22Rv1 (cell line): ENCODE measurements at regions not wholly inside any gene's neighbourhood (a gene's known extent, or its start where the extent isn't known, plus 50 kb on each side); places are given as distances from the start of the nearest gene placed in this dataset.
"Not testable (repeated sequence)": the region's sequence is repeated elsewhere in the genome, so short reads cannot be mapped to it uniquely, and the experiment has no call there.

Experiments
- H3K27ac ChIP-seq: fragments of 450-650 bp; 2 replicates; pipeline ENCODE4 v1.5.1; 2017

GRCh38 chr9:41367301-41367700 lies 178.2 kb upstream of the ZNG1F start:
- H3K27ac ChIP-seq, result not testable (repeated sequence)

GRCh38 chr9:41361790-41362189 lies 172.7 kb upstream of the ZNG1F start:
- not testable (repeated sequence) for H3K27ac ChIP-seq

- H3K27ac ChIP-seq, result peak overlapping the region; percentile 72
Measured at GRCh38 chr9:41359116-41359515, 170.0 kb upstream of the ZNG1F start.

DNA sequence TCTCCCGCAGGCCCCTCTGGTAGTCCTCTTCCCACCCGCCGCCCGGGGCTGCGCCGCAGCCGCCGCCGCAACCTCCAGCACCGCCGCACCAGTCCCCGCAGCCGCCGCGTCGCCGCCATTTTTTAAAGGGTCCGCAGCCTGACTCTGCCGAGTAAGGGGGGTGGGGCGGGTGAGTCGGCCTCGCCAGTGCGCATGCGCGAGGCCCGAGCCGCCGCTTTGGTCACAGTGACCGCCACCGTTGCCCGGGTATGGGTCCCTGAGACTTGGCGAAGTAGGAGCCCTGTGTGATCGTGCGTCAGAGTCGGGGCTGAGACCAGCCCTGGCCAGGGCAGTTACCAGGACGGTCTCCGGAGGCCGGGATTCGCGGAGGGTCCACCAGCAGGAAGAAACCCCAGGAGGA lies 169.6 kb upstream of the ZNG1F start:
- H3K27ac ChIP-seq, result peak overlapping the region; percentile 72

DNA sequence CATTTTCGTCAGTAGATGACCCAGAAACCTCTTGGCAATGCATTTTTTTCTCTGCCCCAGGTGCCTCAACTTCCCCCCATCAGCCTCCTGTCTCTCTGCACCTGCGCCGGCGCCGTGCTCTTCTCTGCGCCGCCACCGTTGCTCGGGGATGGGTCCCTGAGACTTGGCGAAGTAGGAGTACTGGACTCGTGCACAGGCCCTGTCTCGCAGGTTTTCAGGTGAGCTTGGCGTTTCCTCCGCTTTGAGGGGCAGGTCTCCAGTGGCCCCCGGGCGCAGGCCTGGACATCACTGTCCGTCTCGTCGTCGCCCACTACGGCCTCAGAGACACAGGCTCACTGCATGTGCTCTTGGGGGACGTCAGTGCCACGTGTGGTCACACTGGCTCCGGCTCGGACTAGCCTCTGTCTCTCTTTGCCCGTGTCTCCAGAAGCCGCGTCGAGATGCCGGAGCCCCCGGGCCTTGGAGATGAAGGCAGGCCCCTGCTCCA lies 168.8 kb upstream of the ZNG1F start:
- H3K27ac ChIP-seq, result peak overlapping the region; percentile 72

GRCh38 chr9:41357350-41357748 lies 168.2 kb upstream of the ZNG1F start:
- H3K27ac ChIP-seq, result peak overlapping the region; percentile 72

DNA sequence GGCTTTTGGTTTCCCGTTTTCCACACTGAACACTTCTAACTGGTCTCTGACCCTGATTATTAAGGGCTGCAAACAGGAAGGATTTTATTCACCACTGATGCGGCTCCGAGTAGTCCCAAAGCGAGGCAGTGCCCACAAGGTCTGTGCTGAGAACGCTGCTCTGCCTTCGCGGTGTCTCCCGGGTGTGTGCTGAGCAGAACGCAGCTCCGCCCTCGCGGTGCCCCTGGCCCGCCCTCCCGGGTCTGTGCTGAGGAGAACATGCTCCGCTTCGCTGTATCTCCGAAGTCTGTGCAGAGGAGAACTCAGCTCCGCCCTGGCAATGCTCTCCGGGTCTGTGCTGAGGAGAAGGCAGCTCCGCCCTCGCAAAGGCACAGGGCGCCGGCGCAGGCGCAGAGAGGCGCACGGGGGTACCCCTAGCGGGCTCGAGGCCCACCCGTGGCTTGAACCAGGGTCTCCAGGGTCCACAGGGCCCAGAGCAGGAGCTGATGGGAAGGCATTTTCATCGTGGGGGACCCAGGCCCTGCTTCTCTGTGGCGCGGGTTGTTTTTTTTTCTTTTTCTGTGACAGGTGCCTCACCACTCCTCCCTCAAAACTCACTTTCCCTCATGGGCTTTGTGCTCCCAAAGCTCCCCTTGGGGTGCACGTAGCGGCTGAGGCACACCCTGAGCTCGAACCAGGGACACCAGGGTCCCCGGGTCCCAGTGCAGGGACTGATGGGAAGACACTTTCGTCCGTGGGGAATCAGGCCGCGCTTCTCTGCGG lies 167.7 kb upstream of the ZNG1F start:
- H3K27ac ChIP-seq, result peak overlapping the region; percentile 79

GRCh38 chr9:41355712-41356450 lies 166.8 kb upstream of the ZNG1F start:
- peak overlapping the region; percentile 79 for H3K27ac ChIP-seq

DNA sequence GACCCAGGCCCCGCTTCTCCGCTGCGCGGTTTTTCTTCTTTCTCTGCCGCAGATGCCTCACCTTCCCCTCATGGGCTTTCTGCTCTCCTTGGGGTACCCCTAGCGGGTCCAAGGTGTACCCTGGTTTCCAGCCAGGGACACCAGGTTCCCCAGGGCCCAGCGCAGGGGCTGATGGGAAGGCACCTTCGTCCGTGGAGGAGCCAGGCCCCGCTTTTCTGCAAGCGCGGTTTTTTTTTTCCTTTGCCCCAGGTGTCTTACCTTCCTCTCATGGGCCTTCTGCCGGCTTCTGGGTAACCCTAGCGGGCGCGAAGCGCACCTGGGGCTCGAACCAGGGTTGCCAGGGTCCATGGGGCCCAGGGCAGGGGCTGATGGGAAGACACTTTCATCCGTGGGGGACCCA lies 165.9 kb upstream of the ZNG1F start:
- H3K27ac ChIP-seq, result peak overlapping the region; percentile 79

GRCh38 chr9:41354060-41354934 lies 165.2 kb upstream of the ZNG1F start:
- peak overlapping the region; percentile 79 for H3K27ac ChIP-seq

DNA sequence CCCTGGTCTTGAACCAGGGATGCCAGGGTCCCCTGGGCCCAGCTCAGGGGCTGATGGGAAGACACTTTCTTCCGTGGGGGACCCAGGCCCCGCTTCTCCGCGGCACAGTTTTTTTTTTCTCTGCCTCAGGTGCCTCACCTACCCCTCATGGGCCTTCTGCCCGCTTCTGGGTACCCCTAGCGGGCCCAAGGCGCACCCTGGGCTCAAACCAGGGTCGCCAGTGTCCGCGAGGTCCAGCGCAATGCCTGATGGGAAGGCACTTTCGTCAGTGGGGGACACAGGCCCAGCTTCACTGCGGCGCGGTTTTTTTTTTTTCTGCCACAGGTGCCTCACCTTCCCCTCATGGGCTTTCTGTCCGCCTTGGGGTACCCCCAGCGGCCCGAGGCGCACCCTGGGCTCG lies 163.9 kb upstream of the ZNG1F start:
- H3K27ac ChIP-seq, result not testable (repeated sequence)

- H3K27ac ChIP-seq, result not testable (repeated sequence)
Measured at GRCh38 chr9:41352390-41352789, 163.3 kb upstream of the ZNG1F start.

GRCh38 chr9:41347893-41348292 lies 158.8 kb upstream of the ZNG1F start:
- H3K27ac ChIP-seq, result not testable (repeated sequence)

GRCh38 chr9:41332562-41332961 lies 143.4 kb upstream of the ZNG1F start:
- not testable (repeated sequence) for H3K27ac ChIP-seq

GRCh38 chr9:41321277-41321676 lies 132.2 kb upstream of the ZNG1F start:
- not testable (repeated sequence) for H3K27ac ChIP-seq

DNA sequence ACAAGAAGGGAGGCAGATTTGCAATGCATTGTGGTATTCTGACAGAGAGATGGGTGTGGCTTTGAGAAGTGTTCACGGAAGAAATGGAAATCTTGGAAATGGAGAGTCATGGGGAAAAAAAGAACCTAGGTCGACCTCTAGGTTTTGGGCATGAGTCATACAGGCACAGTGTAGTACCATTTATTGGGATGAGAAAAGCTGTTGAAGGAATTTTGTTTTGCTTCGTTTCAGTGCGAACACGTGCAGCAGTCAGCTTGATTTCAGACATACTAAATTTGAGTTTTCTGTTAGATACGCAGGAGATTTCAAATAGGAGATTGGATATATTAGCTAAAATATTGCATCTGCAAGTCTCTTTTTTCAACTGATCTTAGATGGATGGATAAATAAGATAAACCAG lies 119.8 kb upstream of the ZNG1F start:
- not testable (repeated sequence) for H3K27ac ChIP-seq

GRCh38 chr9:41285744-41286143 lies 96.6 kb upstream of the ZNG1F start:
- H3K27ac ChIP-seq, result not testable (repeated sequence)

DNA sequence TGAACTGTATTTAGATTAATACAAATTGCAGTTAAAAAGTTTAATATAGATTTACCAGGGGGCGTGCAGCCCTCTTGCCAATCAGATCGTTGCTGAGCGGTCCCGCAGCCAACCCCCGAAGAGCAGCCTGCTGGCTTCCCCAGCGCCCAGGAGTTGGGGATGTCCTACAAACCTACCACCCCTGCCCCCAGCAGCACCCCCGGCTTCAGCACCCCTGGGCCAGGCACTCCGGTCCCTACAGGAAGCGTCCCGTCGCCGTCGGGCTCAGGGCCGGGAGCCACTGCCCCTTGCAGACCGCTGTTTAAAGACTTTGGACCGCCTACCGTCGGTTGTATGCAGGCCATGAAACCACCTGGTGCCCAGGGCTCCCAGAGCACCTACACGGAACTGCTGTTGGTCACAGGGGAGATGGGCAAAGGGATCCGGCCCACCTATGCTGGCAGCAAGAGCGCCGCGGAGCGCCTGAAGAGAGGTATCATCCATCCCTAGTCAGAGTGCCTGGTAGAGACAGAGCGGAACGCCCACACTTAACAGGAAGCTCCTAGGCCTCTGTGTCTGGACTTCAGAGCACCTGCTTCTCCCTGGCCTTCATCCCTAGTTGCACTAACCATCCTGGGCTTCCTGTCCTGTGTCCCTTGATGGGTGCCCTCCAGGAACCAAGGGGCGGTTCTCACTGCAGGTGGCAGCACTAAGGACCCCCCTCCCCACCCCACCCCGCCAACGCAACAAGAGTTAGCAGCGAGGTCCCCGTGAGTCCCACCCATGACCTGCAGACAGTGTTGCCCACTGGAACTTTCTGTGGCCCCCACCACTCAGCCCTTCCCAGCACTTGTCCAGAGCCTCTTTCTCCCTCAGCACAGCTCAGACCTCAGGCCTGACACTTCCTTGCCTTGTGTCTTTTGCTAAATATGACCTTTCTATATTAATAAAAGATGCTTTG lies 91.5 kb upstream of the ZNG1F start:
- not testable (repeated sequence) for H3K27ac ChIP-seq

DNA sequence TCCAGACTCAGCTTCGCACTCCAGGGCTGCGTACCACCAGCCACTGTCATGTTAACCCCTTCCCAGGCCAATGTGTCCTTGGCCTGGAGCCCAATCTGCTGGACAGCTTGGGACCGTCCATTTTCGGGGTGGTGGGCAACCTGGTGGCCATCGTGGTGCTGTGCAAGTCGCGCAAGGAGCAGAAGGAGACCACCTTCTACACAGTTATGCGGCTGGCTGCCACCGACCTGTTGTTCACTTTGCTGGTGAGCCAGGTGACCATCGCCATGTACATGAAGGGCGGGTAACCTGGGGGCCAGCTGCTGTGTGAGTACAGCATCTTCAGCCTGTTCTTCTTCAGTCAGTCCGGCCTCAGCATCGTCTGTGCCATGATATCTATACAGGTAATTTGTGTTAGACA lies 90.3 kb upstream of the ZNG1F start:
- not testable (repeated sequence) for H3K27ac ChIP-seq

GRCh38 chr9:41279033-41279432 lies 89.9 kb upstream of the ZNG1F start:
- not testable (repeated sequence) for H3K27ac ChIP-seq
